Occipital lobe (tissue), 1 donor: ENCODE measurements at regions not wholly inside any gene's neighbourhood (a gene's known extent, or its start where the extent isn't known, plus 50 kb on each side); places are given as distances from the start of the nearest gene placed in this dataset.
A peak's percentile ranks its signal among the peaks of the same experiment; 100 is the strongest.
"Not testable (repeated sequence)": the region's sequence is repeated elsewhere in the genome, so short reads cannot be mapped to it uniquely, and the experiment has no call there.

Source experiments
- DNase-seq: peaks from one replicate; lab custom pipeline; 2025; lab: John Stamatoyannopoulos, UW

GRCh38 chr1:25023826-25024225 lies 93.8 kb upstream of the RUNX3 start:
- DNase-seq: no peak

- DNase-seq: no peak
Measured at GRCh38 chr1:25023190-25023578, 93.1 kb upstream of the RUNX3 start.

DNA sequence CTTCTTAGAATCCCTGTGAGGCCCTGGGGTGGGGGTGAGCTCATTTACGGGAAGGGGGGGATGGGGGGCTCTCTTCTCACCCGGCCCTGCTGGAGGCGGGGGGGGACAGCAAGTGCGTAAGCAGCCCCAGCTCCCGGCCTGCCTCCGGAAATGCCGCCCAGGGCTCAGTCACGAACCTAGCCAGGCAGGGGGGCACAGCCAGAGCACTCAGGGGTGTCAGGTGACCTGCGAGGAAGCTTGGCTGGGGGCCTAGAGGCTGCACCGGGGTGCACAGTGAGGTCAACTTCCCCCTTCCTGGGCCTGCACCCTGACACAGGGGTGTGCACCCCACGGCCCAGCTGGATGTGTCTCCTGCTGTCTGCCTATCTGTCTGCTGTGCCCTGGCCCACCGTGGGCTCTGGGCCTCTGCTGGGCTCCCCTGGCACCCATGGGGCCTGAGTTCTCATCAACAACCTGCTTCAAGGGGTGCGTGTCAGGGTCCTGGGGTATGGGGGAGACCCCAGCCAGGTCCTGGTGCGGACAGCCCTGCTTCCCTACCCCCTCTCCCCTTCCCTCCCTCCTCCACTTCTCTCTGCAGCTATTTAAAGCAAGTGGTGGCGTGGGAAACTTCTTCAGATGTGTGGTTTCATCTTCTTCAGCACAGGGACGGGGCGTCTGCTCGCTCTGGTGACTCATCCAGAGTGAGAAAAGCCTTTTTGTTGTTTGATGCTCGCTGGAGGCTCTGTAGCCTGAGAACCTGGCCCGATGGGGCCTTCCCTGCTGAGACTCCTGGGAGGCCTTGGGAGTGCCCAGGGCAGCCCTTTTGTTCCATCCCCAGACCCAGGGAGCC lies 92.5 kb upstream of the RUNX3 start:
- DNase-seq: peak; percentile 54

DNA sequence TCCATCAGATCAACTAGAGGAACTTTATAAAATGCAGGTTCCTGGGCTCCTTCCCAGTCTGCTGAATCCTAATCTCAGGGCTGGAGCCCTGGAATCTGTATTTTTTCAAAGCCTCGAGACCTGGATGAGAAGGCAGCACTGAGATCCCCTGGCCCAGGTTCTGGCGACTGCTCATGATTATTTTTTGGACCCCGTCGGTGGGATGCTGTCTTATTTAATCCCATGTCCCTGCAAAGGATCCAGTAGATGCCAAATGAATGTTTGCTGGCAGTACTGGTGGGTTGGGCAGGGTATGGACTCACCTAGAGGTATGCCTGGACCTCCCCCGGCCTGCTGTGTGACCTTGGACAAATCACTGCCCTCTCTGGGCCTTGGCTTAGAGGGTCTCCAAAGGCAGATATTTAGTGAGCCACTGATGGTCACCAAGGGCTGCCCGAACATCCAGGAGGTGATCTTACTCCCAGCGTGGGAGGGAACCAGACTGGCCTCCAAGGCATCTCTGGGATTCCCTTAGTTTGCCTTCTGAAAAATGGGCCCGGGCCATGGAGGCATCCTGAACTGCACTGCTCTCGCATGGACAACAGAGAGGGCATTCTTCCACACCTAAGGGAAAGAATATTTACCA lies 91.6 kb upstream of the RUNX3 start:
- no peak for DNase-seq

DNA sequence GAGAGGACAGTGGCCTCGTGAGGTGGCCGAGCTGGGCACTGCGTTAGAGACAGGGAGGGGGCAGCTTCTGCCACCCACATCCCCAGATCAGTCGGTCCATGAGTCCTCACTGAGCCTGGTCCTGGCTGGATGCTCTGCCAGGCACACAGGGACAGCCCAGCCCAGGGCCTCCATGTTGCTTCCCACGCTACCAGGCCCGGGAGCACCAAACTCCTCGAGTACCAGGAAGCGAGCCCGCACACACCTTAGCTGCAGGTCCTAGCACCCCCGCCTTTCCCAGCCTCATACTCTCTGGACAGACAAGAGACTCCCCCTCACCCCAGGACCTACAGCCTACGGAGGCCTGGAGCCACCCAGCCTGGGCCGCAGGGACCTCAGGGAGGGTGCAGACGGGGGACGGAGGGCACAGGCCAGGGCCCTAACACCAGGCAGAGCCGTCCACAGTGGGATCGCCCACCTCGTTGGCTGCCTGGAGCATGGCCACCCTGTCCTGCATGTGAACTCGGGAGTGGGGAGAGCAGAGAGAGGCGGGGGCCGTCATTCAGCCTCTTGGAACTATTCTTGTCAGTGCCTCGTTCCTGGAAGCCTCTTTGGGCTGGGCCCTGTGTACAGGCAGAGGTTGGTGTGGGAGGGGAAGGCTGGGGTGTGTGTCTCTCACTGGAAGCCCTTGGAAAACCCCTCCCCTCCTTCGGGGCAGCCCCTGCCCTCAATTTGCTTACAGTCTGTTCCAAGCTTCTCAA lies 90.9 kb upstream of the RUNX3 start:
- DNase-seq: no peak

- DNase-seq: no peak
Measured at GRCh38 chr1:25020173-25020845, 90.2 kb upstream of the RUNX3 start.

- no peak for DNase-seq
Measured at GRCh38 chr1:25019337-25020172, 89.5 kb upstream of the RUNX3 start.

DNA sequence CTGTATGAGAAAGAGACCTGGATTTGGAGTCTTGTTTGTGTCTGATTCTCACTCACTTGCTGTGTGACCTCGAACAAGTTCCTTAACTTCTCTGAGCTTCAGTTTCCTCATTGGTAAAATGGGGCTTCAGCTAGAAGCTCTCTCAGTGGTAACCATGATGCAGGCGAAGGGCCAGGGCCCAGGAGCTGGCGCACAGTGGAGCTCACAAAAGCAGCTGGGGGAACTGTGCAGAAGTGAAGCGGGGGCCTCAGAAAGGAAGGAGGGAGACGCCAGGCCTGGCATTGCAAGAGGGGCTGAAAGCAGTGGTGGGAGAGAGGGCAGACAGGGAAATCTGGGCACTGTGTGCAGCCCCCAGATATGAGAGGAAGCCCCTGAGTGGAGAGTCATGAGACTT lies 88.9 kb upstream of the RUNX3 start:
- DNase-seq: no peak

DNA sequence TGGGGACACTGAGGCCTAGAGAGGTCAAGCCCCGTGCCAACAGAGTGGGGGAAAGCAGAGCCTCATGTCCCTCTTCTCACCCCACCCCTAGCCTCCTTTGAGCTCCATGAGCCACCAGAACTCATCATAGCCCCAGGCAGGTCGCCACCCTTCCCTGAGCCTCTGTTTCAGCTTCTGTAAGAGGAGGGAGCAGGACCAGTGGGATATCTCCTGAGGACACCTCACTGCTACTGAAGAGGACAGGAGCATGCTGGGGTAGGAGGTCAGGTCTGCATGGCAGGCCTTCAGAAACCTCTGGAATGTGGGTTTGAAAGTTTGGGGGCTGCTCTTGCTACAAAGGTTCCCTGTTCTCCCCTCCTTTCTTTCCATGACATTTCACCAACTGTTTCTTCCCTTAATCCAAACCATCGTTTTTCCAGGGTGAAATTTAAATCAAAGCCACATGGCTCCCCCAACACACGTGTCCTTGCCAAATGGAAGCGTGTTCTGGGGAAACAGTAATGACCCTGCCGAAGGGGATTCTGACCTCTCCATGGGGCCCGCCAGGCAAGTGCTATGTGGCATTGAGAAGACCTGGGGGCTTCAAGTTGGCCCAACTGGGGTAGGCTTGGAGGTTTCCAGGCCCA lies 88.1 kb upstream of the RUNX3 start:
- no peak for DNase-seq

GRCh38 chr1:25017436-25018109 lies 87.5 kb upstream of the RUNX3 start:
- DNase-seq: no peak

DNA sequence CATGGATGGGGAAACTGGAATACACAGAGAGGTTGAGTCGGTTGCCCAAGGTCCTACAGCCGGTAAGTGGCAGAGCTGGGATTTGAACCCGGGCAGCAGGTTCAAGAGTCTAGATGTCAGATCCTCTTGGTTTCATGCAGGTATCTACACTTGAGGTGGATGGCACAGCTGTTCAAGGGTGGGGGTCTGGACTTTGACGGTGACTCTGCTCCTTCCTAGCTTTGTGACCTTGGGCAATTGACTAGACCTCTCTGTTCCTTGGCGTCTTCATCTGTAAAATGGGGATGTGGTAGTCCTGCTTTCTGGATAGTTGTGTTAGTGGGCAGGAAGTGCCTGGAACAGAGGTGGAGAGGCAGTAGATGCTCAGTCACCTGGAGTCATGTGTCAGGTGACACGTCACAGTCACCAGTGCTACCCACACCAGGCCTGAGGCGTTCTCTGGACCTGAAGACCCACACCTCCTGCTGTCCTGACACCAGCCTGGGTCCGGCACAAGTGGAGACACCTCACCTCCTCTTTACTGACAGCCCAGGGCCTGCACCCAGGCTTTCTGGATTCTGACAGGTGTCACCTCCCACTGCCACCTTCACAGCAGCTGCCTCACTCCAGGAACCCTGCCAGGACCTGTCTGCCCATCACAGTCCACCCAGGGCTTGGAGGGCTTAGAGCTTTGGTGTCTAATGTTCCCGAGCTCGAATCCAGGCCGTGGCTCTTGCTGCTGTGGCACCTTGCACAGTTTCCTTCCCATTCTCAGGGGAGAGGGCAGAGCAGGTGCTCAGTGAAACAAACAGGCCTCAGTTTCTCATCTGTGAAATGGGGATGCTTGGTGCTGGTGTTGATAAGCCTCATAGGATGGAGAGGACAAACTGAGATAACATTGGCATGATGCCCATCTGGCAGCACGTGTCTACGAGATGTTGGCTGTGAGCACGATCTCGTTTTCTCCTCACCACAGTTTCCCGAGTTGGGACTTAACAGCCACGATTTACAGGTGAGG lies 83.2 kb upstream of the RUNX3 start:
- DNase-seq: no peak

DNA sequence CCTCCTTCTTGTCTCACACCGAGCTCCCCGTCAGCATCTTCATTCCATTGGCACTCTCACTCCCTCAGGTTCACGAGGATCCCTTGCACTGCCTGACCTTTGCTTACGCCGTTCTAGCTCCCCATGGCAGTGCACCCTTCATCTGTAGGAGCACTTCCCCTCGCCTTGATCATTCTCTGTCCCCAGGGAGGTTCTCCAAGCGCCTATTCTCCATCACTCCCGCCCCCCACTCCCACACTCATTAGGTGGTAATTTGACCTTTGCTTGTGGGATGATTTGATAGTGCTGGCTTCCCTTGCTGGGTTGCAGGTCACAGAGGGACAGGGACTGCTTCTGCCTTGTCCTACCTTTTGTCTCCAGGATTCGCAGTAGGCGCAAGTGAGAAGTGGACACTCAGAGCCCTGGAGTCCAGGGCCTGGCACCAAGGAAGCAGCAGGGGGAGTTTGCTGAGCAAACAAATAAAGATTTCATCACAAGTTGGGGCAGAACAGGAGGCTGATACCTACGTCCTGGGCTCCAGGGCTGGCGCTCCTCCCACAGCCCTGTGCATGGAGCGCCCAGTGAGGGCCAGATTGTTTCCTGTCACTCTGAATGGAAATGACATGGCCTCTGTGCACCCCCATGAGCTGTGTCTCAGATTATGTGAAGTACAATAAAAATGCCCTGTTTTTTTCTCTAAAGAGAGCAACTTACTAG lies 82.0 kb upstream of the RUNX3 start:
- DNase-seq: no peak

DNA sequence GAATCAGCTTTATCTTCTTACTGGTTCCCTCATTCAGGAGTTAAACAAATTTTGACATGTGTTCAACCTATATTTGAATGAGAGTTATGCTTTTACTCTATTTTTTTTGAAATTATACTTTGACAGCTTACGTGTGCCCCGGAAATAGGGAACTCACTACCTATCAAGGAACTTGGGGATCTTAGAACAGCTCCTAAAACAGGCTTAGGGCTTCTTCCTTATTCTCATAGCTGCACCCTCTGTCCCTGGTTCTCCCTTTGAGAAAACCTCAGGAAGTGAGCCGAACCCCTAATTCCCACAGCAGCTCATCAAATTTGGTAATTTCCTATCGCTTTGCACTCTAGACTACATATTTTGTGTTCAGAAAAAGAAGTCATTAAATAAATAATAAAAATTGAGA lies 81.2 kb upstream of the RUNX3 start:
- no peak for DNase-seq

- DNase-seq: no peak
Measured at GRCh38 chr1:25009671-25010262, 79.7 kb upstream of the RUNX3 start.

GRCh38 chr1:25008192-25008485 lies 78.1 kb upstream of the RUNX3 start:
- DNase-seq: no peak

GRCh38 chr1:25007390-25008191 lies 77.5 kb upstream of the RUNX3 start:
- DNase-seq: not testable (repeated sequence)

GRCh38 chr1:25006770-25007169 lies 76.7 kb upstream of the RUNX3 start:
- DNase-seq: no peak
